HG03139 (cell line): ENCODE measurements at regions not wholly inside any gene's neighbourhood (a gene's known extent, or its start where the extent isn't known, plus 50 kb on each side); places are given as distances from the start of the nearest gene placed in this dataset.
"Not testable (repeated sequence)": the region's sequence is repeated elsewhere in the genome, so short reads cannot be mapped to it uniquely, and the experiment has no call there.

ENCODE experiments used
- ATAC-seq: cut with Tn5 transposase; IDR thresholded peaks from one replicate; pipeline ENCODE4 v1.9.1; 2021; ENCODE audit not compliant: unreplicated experiment

- no peak for ATAC-seq
Measured at GRCh38 chr6:106885679-106886078, 88.8 kb downstream of the CD24 start.

GRCh38 chr6:106884576-106884975, 90.0 kb downstream of the CD24 start:
- ATAC-seq: no peak

- no peak for ATAC-seq
Measured at GRCh38 chr6:106883808-106884262, 90.7 kb downstream of the CD24 start.

GRCh38 chr6:106882601-106883518, 91.7 kb downstream of the CD24 start:
- ATAC-seq: no peak

GRCh38 chr6:106882138-106882537, 92.4 kb downstream of the CD24 start:
- ATAC-seq: no peak

- no peak for ATAC-seq
Measured at GRCh38 chr6:106880952-106881351, 93.6 kb downstream of the CD24 start.

GRCh38 chr6:106875782-106876321, 98.7 kb downstream of the CD24 start:
- no peak for ATAC-seq

GRCh38 chr6:106874481-106874880, 100.0 kb downstream of the CD24 start:
- no peak for ATAC-seq

- ATAC-seq: no peak
Measured at GRCh38 chr6:106872049-106872448, 102.5 kb downstream of the CD24 start.

- no peak for ATAC-seq
Measured at GRCh38 chr6:106870824-106871717, 103.5 kb downstream of the CD24 start.

GRCh38 chr6:106870069-106870468, 104.5 kb downstream of the CD24 start:
- ATAC-seq: no peak

GRCh38 chr6:106869203-106869602, 105.3 kb downstream of the CD24 start:
- ATAC-seq: no peak

GRCh38 chr6:106866875-106867658, 107.5 kb downstream of the CD24 start:
- ATAC-seq: no peak

GRCh38 chr6:106862858-106863257, 111.7 kb downstream of the CD24 start:
- ATAC-seq: no peak

GRCh38 chr6:106860940-106861339, 113.6 kb downstream of the CD24 start:
- no peak for ATAC-seq

- no peak for ATAC-seq
Measured at GRCh38 chr6:106858653-106859092, 115.9 kb downstream of the CD24 start.

- ATAC-seq: no peak
Measured at GRCh38 chr6:106857771-106858652, 116.5 kb downstream of the CD24 start.

GRCh38 chr6:106857310-106857709, 117.2 kb downstream of the CD24 start:
- ATAC-seq: not testable (repeated sequence)

GRCh38 chr6:106856227-106856874, 118.2 kb downstream of the CD24 start:
- ATAC-seq: no peak
